ENCODE measurements at regions not wholly inside any gene's neighbourhood (a gene's known extent, or its start where the extent isn't known, plus 50 kb on each side); places are given as distances from the start of the nearest gene placed in this dataset.

- TF ChIP-seq CTCF (IDR thresholded peaks at IDR 0.05; ENCODE audit: low read depth, low read length) = no peak
- no peak for TF ChIP-seq EZH2phosphoT487 (IDR thresholded peaks at IDR 0.05; ENCODE audit: low read depth)
- H3K27ac ChIP-seq (ENCODE audit: low read length) = no peak overlapping the region
- peaks cover 25% of the 10 kb centered on the region for H3K4me1 ChIP-seq (ENCODE audit: low read length)
These were observed 213.6 kb downstream of the URI1 start for GRCh38 chr19:30155381-30156200.

GRCh38 chr19:30156646-30157045 lies 214.6 kb downstream of the URI1 start:
- Histone ChIP-seq H3K36me3 (replicated peaks; ENCODE audit: low read depth, low read length) (no peaks in the 10 kb centered on the region), H2AFZ (ENCODE audit: low read depth, low read length) (no peak overlapping the region), H3K27ac (ENCODE audit: low read length) (no peak overlapping the region), H4K20me1 (ENCODE audit: insufficient read depth, low read length) (peaks cover 9% of the 10 kb centered on the region), H3K9me3 (ENCODE audit: insufficient read depth, low read length) (no peaks in the 10 kb centered on the region), H3K27me3 (ENCODE audit: low read depth, low read length) (peaks cover 69% of the 10 kb centered on the region), H3K79me2 (ENCODE audit: low read length) (no peaks in the 10 kb centered on the region), H3K9ac (ENCODE audit: low read length) (no peak overlapping the region), H3K4me2 (ENCODE audit: low read length) (no peak overlapping the region), H3K4me1 (ENCODE audit: low read length) (peaks cover 25% of the 10 kb centered on the region), H3K4me3 (ENCODE audit: low read length) (no peak overlapping the region)
- no peak for TF ChIP-seq CTCF (IDR thresholded peaks at IDR 0.05; ENCODE audit: low read depth, low read length)
- TF ChIP-seq EZH2phosphoT487 (IDR thresholded peaks at IDR 0.05; ENCODE audit: low read depth) = no peak

More at GRCh38 chr19:30155381-30156200, 213.6 kb downstream of the URI1 start:
- Histone ChIP-seq H3K4me3 (ENCODE audit: low read length) (no peak overlapping the region), H3K4me2 (ENCODE audit: low read length) (no peak overlapping the region), H2AFZ (ENCODE audit: low read depth, low read length) (no peak overlapping the region), H3K27me3 (ENCODE audit: low read depth, low read length) (peaks cover 69% of the 10 kb centered on the region), H3K9ac (ENCODE audit: low read length) (no peak overlapping the region), H3K36me3 (replicated peaks; ENCODE audit: low read depth, low read length) (no peaks in the 10 kb centered on the region), H3K9me3 (ENCODE audit: insufficient read depth, low read length) (no peaks in the 10 kb centered on the region), H3K79me2 (ENCODE audit: low read length) (no peaks in the 10 kb centered on the region), H4K20me1 (ENCODE audit: insufficient read depth, low read length) (peaks cover 9% of the 10 kb centered on the region)

GRCh38 chr19:30158067-30158892 lies 213.9 kb upstream of the ZNF536 start:
- peaks cover 14% of the 10 kb centered on the region for H3K4me1 ChIP-seq (ENCODE audit: low read length)
- H3K9me3 ChIP-seq (ENCODE audit: insufficient read depth, low read length) = no peaks in the 10 kb centered on the region
- peaks cover 4% of the 10 kb centered on the region for H4K20me1 ChIP-seq (ENCODE audit: insufficient read depth, low read length)
- no peak overlapping the region for H3K4me2 ChIP-seq (ENCODE audit: low read length)
- H2AFZ ChIP-seq (ENCODE audit: low read depth, low read length) = no peak overlapping the region
- no peaks in the 10 kb centered on the region for H3K36me3 ChIP-seq (replicated peaks; ENCODE audit: low read depth, low read length)
- H3K4me3 ChIP-seq (ENCODE audit: low read length) = no peak overlapping the region
- no peak overlapping the region for H3K9ac ChIP-seq (ENCODE audit: low read length)
- H3K79me2 ChIP-seq (ENCODE audit: low read length) = no peaks in the 10 kb centered on the region
- H3K27ac ChIP-seq (ENCODE audit: low read length) = no peak overlapping the region
- TF ChIP-seq EZH2phosphoT487 (IDR thresholded peaks at IDR 0.05; ENCODE audit: low read depth) = no peak
- TF ChIP-seq CTCF (IDR thresholded peaks at IDR 0.05; ENCODE audit: low read depth, low read length) = no peak
- H3K27me3 ChIP-seq (ENCODE audit: low read depth, low read length) = peaks cover 62% of the 10 kb centered on the region

GRCh38 chr19:30158893-30159245 lies 213.3 kb upstream of the ZNF536 start:
- no peaks in the 10 kb centered on the region for H3K9me3 ChIP-seq (ENCODE audit: insufficient read depth, low read length)
- H3K4me1 ChIP-seq (ENCODE audit: low read length) = peaks cover 15% of the 10 kb centered on the region
- H3K36me3 ChIP-seq (replicated peaks; ENCODE audit: low read depth, low read length) = no peaks in the 10 kb centered on the region
- no peak overlapping the region for H3K4me3 ChIP-seq (ENCODE audit: low read length)
- H4K20me1 ChIP-seq (ENCODE audit: insufficient read depth, low read length) = no peaks in the 10 kb centered on the region
- TF ChIP-seq CTCF (IDR thresholded peaks at IDR 0.05; ENCODE audit: low read depth, low read length) (no peak), EZH2phosphoT487 (IDR thresholded peaks at IDR 0.05; ENCODE audit: low read depth) (no peak)
- peaks cover 61% of the 10 kb centered on the region for H3K27me3 ChIP-seq (ENCODE audit: low read depth, low read length)
- H3K27ac ChIP-seq (ENCODE audit: low read length) = no peak overlapping the region
- no peak overlapping the region for H2AFZ ChIP-seq (ENCODE audit: low read depth, low read length)
- no peaks in the 10 kb centered on the region for H3K79me2 ChIP-seq (ENCODE audit: low read length)
- H3K9ac ChIP-seq (ENCODE audit: low read length) = no peak overlapping the region
- no peak overlapping the region for H3K4me2 ChIP-seq (ENCODE audit: low read length)

Data from OCI-LY3 (cell line).